MG63 (cell line): ENCODE measurements at regions not wholly inside any gene's neighbourhood (a gene's known extent, or its start where the extent isn't known, plus 50 kb on each side); places are given as distances from the start of the nearest gene placed in this dataset.

Source experiments
- DNase-seq: peaks from one replicate; pipeline ENCODE4 v3.0.0-alpha.2; 2020
- H3K27me3 ChIP-seq: fragments of 250-450 bp; sonication (Bioruptor Pico); 2 replicates; pipeline ENCODE4 v1.5.1; 2020; ENCODE audit warnings: mild to moderate bottlenecking, moderate library complexity
- H3K36me3 ChIP-seq: fragments of 250-450 bp; sonication (Bioruptor Pico); 2 replicates; pipeline ENCODE4 v1.5.1; 2020; ENCODE audit warnings: mild to moderate bottlenecking, moderate library complexity
- H3K4me3 ChIP-seq: fragments of 250-450 bp; sonication (Bioruptor Pico); 2 replicates; pipeline ENCODE4 v1.5.1; 2020; ENCODE audit warnings: mild to moderate bottlenecking, moderate library complexity
- H3K9me3 ChIP-seq: fragments of 250-450 bp; sonication (Bioruptor Pico); 2 replicates; pipeline ENCODE4 v1.5.1; 2020; ENCODE audit warnings: mild to moderate bottlenecking, moderate library complexity

GRCh38 chr20:60636417-60636816, 615.6 kb upstream of the CDH4 start:
- no peak overlapping the region for H3K4me3 ChIP-seq
- DNase-seq: no peak
- H3K9me3 ChIP-seq: no peaks in the 10 kb centered on the region
- H3K27me3 ChIP-seq: peaks cover 2% of the 10 kb centered on the region; the same call in 1 of the 2 replicates
- H3K36me3 ChIP-seq: no peaks in the 10 kb centered on the region

DNA sequence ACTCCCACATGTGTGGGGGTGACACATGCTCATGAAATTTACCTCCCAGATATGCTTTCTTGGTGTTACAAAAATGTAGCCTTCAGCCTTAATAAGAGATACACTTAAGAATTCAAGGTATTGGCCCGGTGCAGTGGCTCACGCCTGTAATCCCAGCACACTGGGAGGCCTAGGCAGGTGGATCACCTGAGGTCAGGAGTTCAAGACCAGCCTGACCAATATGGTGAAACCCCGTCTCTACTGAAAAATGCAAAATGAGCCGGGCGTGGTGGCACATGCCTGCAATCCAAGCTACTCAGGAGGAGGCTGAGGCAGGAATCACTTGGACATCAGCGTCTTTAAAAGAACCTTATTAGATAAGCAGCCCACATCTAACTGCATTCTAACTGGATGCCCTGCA, 614.3 kb upstream of the CDH4 start:
- Histone ChIP-seq H3K9me3 (no peaks in the 10 kb centered on the region), H3K4me3 (no peak overlapping the region), H3K36me3 (no peaks in the 10 kb centered on the region), H3K27me3 (peaks cover 2% of the 10 kb centered on the region; the same call in 1 of the 2 replicates)
- no peak for DNase-seq

GRCh38 chr20:60638430-60639098, 613.5 kb upstream of the CDH4 start:
- H3K36me3 ChIP-seq: no peaks in the 10 kb centered on the region
- no peaks in the 10 kb centered on the region for H3K9me3 ChIP-seq
- peaks cover 2% of the 10 kb centered on the region; the same call in 1 of the 2 replicates for H3K27me3 ChIP-seq
- no peak overlapping the region for H3K4me3 ChIP-seq
- DNase-seq: no peak

DNA sequence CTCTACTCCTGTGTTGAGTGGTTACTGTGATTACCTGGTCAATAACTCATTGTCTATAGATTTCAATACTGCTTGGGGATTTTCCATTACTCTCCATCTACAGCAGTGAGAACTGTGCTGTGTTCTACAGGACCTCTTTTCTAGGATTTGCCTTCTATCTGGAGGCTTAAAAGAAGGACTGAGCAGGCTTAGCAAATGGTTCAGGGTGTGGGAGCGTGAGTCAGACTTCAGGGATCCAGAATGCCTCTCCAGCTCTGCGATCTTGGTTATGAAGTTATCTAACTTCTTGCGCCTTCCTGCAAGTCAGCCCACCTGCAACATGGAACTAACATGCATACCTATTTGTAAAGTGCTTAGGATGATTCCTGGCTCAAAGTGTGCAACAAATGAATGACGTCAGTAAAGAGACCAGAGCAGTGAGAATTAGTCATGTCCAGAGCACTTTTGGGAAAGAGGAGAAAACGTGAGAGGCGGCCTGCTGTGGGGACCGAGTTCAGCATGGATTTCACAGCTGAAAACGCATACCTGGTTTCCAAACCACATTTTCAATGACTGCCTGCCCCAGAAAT, 610.1 kb upstream of the CDH4 start:
- Histone ChIP-seq H3K9me3 (no peaks in the 10 kb centered on the region), H3K4me3 (no peak overlapping the region)

DNA sequence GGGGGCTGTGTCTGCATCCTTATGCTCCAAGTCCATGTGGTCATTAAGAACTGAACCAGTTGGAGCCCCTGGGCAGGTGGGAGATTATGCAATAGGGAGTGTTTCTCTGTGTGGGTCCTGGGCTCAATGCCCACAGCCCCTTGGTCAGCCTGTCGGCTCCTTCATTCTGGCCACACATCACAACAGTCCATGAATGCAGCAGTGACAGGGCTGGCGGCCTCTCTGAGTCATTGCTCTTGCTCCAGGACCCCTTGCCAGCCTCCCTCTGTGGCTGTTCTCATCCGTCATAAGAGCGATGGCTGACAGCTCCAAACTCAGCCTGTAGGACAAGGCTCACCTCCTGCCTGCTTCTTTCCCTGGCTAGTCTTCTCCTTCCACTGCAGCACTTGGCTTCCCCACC, 609.5 kb upstream of the CDH4 start:
- Histone ChIP-seq H3K4me3 (no peak overlapping the region), H3K27me3 (peaks cover 2% of the 10 kb centered on the region; the same call in 1 of the 2 replicates), H3K9me3 (no peaks in the 10 kb centered on the region), H3K36me3 (no peaks in the 10 kb centered on the region)
- DNase-seq: no peak

More for the DNA sequence above, 610.1 kb upstream of the CDH4 start:
- Histone ChIP-seq H3K36me3 (no peaks in the 10 kb centered on the region), H3K27me3 (peaks cover 2% of the 10 kb centered on the region; the same call in 1 of the 2 replicates)
- no peak for DNase-seq

GRCh38 chr20:60648556-60648955, 603.5 kb upstream of the CDH4 start:
- H3K27me3 ChIP-seq: no peaks in the 10 kb centered on the region
- H3K4me3 ChIP-seq: no peak overlapping the region
- DNase-seq: no peak
- H3K9me3 ChIP-seq: no peaks in the 10 kb centered on the region
- no peaks in the 10 kb centered on the region for H3K36me3 ChIP-seq

DNA sequence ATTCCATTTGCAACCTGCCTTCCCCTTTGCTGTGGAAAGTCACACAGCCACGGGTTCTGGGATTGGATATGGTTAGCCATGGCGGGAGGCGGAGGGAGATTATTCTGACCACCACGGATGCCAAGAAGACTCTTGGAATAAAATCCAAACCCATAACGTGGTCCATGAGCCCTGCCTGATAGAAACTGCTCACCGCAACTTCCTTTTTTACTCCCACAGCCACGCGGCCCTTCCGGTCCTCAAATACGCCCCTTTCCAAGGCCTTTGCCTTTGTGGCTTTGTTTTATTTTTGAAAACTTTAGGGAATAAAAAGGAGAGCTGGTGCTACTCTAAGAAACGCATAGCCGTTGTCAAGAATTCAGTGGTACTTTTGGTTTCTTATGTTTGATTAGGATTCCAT, 602.5 kb upstream of the CDH4 start:
- H3K36me3 ChIP-seq: no peaks in the 10 kb centered on the region
- H3K9me3 ChIP-seq: no peaks in the 10 kb centered on the region
- DNase-seq: no peak
- H3K4me3 ChIP-seq: no peak overlapping the region
- H3K27me3 ChIP-seq: no peaks in the 10 kb centered on the region

DNA sequence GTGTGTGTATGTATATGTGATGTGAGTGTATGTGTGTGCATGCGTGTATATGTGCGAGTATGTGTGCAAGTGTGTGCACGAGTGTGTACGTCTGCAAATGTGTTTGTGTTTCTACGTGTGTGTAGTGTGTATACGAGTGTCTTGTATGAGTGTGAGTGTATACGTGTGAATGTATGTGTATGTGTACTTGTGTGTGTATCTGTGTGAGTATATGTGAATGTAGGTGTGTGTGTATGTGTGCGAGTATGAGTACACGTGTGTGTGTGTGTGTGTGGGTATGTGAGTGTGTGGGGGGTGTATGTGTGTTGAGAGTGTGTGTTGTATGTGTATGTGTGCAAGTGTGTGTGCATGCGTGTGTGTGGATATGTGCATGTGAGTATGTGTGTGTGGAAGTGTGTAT, 602.0 kb upstream of the CDH4 start:
- no peaks in the 10 kb centered on the region for H3K9me3 ChIP-seq
- no peak for DNase-seq
- H3K4me3 ChIP-seq: no peak overlapping the region
- no peaks in the 10 kb centered on the region; the same call in 1 of the 2 replicates for H3K27me3 ChIP-seq
- H3K36me3 ChIP-seq: no peaks in the 10 kb centered on the region

- no peaks in the 10 kb centered on the region for H3K36me3 ChIP-seq
- no peak for DNase-seq
- no peaks in the 10 kb centered on the region for H3K9me3 ChIP-seq
- no peak overlapping the region for H3K4me3 ChIP-seq
- no peaks in the 10 kb centered on the region; the same call in 1 of the 2 replicates for H3K27me3 ChIP-seq
Observed at GRCh38 chr20:60652046-60652445, 600.0 kb upstream of the CDH4 start.

GRCh38 chr20:60652615-60653014, 599.4 kb upstream of the CDH4 start:
- H3K9me3 ChIP-seq: no peaks in the 10 kb centered on the region
- no peak for DNase-seq
- no peaks in the 10 kb centered on the region for H3K36me3 ChIP-seq
- H3K4me3 ChIP-seq: no peak overlapping the region
- no peaks in the 10 kb centered on the region; the same call in 1 of the 2 replicates for H3K27me3 ChIP-seq

- no peaks in the 10 kb centered on the region; the same call in 1 of the 2 replicates for H3K27me3 ChIP-seq
- no peak for DNase-seq
Observed at GRCh38 chr20:60653111-60653845, 598.8 kb upstream of the CDH4 start.

GRCh38 chr20:60658681-60659080, 593.4 kb upstream of the CDH4 start:
- Histone ChIP-seq H3K9me3 (no peaks in the 10 kb centered on the region), H3K4me3 (no peak overlapping the region), H3K27me3 (no peaks in the 10 kb centered on the region; the same call in 1 of the 2 replicates), H3K36me3 (no peaks in the 10 kb centered on the region)
- no peak for DNase-seq

More at GRCh38 chr20:60653111-60653845, 598.8 kb upstream of the CDH4 start:
- no peaks in the 10 kb centered on the region for H3K36me3 ChIP-seq
- no peaks in the 10 kb centered on the region for H3K9me3 ChIP-seq
- H3K4me3 ChIP-seq: no peak overlapping the region

DNA sequence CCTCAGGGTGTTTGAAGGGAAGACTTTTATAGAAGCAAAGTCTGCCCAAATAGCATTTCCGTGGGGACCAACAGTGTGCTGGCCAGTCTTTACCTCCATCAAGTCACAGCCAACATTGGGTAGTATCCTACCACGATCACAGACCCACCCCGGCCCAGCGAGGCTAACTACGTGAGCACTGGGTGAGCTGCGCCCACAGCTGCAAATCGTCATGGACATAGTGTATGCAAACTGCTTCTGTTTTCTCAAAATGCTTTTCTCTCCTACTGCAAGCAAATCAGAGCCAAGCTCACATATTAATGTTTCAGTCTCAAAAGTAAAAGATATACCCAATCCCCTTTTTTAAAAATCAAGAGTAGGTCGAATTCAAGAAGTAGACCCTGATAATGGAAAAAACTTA, 592.8 kb upstream of the CDH4 start:
- Histone ChIP-seq H3K36me3 (no peaks in the 10 kb centered on the region), H3K27me3 (no peaks in the 10 kb centered on the region; the same call in 1 of the 2 replicates), H3K4me3 (no peak overlapping the region), H3K9me3 (no peaks in the 10 kb centered on the region)
- DNase-seq: no peak

DNA sequence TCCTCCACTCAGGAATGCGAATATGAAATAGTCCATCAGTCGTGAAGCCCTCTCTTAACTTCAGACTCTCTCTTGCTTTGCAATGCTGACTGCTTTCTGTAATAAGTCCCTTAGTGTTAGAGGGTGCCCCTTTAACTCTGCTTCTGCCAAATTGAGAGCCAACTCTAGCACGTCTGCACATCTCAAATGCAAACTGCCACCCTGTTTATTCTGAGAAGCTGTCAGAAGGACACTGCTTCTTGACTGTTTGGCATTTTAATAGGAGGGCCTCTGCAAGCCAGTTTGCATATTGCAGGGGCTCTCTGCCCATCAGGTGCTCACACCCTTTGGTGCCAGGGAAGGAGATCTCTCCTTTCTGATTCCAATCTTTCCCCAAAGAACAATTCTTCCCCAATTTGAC, 589.8 kb upstream of the CDH4 start:
- no peak for DNase-seq
- no peaks in the 10 kb centered on the region for H3K9me3 ChIP-seq
- H3K36me3 ChIP-seq: no peaks in the 10 kb centered on the region
- no peaks in the 10 kb centered on the region for H3K27me3 ChIP-seq
- no peak overlapping the region for H3K4me3 ChIP-seq

GRCh38 chr20:60664106-60664505, 588.0 kb upstream of the CDH4 start:
- H3K9me3 ChIP-seq: no peaks in the 10 kb centered on the region
- no peaks in the 10 kb centered on the region for H3K27me3 ChIP-seq
- H3K36me3 ChIP-seq: no peaks in the 10 kb centered on the region
- no peak for DNase-seq
- H3K4me3 ChIP-seq: no peak overlapping the region

DNA sequence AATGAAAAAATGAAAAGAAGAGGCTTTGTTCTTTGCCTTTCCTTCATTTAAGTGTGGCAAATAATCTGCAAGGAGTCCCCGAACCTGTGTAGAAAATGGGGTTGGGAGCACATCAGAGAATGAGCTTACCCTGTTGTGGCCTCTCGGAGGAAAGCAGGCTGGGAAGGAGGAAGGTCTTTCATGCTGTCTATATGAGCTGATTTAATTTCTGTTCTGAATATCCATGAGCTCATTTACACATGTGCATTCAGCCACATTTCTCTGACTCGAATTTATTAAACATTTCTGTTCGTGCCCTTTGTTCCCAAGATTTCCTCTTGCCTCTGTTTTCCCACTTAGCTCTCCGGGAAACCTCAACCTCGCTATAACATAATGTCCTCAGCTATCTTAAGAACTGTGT, 584.4 kb upstream of the CDH4 start:
- no peak for DNase-seq
- no peaks in the 10 kb centered on the region for H3K36me3 ChIP-seq
- H3K4me3 ChIP-seq: no peak overlapping the region
- no peaks in the 10 kb centered on the region for H3K9me3 ChIP-seq
- peaks cover 4% of the 10 kb centered on the region for H3K27me3 ChIP-seq

DNA sequence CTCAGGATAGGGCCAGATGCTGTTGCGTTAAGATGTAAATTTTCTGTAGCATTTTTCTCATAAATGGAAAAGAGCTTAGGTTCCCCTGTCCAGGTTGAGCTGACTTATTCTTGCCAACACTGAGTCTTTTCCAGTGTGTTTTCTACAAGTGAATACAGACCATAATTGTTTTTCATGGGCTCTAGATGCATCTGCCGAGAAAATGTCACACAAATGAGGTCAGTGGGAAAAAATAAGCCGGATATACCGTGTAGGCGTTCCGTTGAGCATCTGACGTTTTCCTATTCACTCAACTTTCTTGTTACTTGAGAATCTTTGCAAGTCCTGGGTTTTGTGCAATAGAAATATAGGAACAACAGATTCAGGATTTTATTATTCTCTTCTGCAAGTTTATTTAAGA, 582.9 kb upstream of the CDH4 start:
- Histone ChIP-seq H3K4me3 (no peak overlapping the region), H3K36me3 (no peaks in the 10 kb centered on the region), H3K9me3 (no peaks in the 10 kb centered on the region), H3K27me3 (peaks cover 6% of the 10 kb centered on the region)
- no peak for DNase-seq
